HG02642 (cell line): ENCODE measurements at regions not wholly inside any gene's neighbourhood (a gene's known extent, or its start where the extent isn't known, plus 50 kb on each side); places are given as distances from the start of the nearest gene placed in this dataset.

Experiments used
- ATAC-seq: cut with Tn5 transposase; IDR thresholded peaks from one replicate; pipeline ENCODE4 v1.9.1; 2021; ENCODE audit warnings: mild to moderate bottlenecking; ENCODE audit not compliant: unreplicated experiment, poor library complexity

DNA sequence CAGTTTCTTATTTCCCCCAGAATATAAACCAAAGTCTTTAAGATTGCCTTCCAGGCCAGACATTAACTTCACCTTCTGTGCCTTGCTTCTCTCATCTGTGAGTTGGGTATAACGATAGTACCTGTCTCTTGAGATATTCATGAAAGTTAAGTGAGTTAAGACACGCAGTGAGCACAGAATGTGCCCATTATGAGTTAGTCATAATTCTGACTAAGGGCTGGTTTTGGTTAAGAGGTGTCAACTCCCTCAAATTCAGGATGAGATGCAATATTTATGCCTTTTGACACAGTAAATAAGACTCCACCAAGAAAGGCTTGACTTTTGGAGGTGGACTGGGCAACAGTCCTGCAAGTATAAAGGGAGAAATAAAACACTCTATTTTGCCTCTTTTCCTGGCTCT, 528.7 kb upstream of the IGFBP3 start:
- no peak for ATAC-seq

DNA sequence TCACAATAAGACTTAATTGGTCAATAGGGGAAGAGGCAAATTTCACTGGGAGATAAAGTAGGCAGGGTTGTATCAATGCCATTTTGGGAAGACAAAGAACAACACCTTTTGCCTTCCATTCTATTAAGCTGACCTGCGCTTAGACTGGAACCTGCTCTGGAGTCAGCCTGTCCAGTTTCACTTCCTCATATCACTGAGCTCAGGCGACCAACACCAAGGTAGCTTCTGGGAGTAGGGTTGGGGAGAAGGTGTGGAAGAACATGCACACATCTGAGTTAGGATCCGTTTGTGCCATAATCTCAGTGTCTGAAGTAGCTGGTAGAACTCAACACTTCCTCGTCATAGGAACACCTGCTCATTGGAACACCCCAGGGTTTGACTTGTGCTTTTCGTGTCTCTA, 527.4 kb upstream of the IGFBP3 start:
- ATAC-seq, result no peak

- ATAC-seq, result no peak
These were observed 525.1 kb upstream of the IGFBP3 start for GRCh38 chr7:46446151-46446550.

DNA sequence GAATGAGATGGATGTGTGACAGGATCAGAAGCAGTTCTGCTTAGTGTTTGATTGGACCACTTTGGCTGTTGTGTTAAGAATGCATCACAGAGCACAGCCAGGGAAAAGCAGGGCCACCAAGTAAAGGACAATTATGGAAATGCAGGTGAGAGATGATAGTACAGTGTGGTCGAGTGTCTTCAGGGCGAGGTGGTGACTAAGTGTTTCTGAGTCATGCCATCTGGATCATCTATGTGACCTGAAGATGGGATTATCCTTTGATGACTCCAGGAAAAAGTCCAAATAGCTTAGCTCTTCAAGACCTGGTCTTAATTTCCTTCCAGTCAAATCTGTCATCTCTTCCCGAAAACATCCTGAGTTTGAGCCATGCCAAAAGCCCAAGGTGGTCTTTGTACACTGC, 523.2 kb upstream of the IGFBP3 start:
- no peak for ATAC-seq

- no peak for ATAC-seq
These were observed 519.1 kb upstream of the IGFBP3 start for GRCh38 chr7:46440186-46440585.

GRCh38 chr7:46432708-46433107, 511.6 kb upstream of the IGFBP3 start:
- ATAC-seq, result no peak

GRCh38 chr7:46428295-46428694, 507.2 kb upstream of the IGFBP3 start:
- no peak for ATAC-seq

- no peak for ATAC-seq
These were observed 503.9 kb upstream of the IGFBP3 start for GRCh38 chr7:46424934-46425333.

DNA sequence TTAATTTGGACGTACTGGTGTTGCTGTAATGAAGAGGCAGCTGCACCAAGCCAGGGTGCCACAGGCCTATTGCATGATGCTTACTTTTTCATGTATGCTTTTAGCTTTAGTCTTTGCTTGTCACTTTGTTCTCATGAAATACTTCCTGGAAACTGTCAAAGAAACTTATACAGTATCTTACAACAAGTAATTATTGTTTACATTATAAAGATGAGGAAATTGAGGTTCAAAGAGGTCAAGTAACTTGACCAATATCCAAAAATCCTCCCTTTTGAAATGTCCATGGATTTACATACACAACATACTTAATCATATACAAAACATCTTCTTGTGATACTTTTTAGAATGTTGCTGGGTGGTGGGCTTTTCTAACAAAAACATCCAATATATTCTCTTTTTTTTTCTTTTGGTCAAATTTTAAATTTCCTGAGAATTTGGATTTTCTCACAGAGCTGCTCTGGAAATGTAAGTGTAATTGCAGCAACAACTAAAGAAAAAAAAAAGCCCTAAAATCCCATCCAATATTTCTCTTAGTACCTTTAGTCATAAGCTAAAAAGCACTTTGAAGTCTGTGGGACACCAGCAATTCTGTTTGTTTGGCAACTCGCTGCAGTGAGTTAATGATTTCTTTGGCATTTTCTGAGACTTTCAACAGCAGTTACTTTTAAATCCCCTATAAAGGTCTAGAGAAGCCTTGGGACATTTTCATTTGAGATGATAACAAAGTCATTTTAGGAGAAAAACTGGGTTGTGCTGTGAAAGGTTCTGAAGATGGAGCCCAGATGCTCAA, 500.6 kb upstream of the IGFBP3 start:
- ATAC-seq, result no peak

DNA sequence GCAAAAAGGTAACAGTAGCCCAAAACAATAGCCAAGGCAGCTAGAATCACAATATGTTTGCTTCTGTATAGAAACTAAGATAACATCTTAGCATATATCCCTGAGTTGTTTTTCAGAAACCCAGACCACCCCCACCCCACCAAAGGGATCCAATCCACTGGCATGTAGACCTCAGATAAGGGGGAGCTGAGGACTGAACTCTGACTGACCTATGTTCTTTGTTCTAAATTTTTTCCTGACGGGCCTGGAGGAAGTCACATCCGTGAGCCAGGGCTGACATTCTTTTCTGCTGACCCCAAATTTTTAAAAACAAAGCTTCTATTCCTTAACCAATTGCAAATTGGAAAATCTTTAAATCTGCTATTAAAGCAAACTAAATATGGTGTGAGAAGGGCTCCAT, 493.9 kb upstream of the IGFBP3 start:
- no peak for ATAC-seq

- ATAC-seq, result no peak
These were observed 490.2 kb upstream of the IGFBP3 start for GRCh38 chr7:46411236-46411635.

GRCh38 chr7:46407125-46407524, 486.1 kb upstream of the IGFBP3 start:
- no peak for ATAC-seq

GRCh38 chr7:46397591-46397990, 476.5 kb upstream of the IGFBP3 start:
- no peak for ATAC-seq

DNA sequence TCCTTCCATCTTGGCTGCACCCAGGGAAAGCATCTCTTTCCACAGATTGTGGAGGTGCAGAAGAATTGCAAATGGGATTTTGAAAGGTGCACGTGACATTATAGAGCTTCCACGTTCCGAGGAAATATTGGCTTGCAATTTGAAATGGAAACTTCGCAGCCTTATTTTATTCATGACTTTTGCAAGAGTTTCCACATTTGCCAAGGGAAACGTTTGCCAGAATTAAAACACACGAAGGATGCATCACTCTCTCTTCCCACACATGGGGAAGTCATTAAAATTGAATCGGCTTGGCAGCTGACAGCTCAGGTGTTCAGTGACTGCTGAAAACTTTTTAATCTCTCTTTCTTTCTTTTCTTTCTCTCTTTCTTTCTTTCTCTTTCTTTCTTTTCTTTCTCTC, 475.4 kb upstream of the IGFBP3 start:
- ATAC-seq, result no peak

DNA sequence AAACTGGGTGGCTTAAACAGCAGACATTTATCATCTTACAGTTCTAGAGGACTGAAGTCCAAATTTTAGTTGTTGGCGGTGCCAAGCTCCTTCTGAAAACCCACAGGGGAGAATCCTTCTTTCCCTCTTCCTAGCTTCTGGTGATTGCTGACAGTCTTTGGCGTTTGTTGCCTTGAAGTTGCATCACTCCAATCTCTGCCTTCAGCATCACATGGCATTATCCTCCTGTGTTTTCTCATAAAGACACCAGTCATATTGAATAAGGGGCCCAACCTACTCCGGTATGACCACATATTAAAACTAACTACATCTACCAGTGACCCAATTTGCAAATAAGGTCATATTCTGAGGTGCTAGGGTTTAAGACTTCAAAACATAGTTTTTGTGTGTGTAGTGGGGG, 472.1 kb upstream of the IGFBP3 start:
- ATAC-seq, result no peak

DNA sequence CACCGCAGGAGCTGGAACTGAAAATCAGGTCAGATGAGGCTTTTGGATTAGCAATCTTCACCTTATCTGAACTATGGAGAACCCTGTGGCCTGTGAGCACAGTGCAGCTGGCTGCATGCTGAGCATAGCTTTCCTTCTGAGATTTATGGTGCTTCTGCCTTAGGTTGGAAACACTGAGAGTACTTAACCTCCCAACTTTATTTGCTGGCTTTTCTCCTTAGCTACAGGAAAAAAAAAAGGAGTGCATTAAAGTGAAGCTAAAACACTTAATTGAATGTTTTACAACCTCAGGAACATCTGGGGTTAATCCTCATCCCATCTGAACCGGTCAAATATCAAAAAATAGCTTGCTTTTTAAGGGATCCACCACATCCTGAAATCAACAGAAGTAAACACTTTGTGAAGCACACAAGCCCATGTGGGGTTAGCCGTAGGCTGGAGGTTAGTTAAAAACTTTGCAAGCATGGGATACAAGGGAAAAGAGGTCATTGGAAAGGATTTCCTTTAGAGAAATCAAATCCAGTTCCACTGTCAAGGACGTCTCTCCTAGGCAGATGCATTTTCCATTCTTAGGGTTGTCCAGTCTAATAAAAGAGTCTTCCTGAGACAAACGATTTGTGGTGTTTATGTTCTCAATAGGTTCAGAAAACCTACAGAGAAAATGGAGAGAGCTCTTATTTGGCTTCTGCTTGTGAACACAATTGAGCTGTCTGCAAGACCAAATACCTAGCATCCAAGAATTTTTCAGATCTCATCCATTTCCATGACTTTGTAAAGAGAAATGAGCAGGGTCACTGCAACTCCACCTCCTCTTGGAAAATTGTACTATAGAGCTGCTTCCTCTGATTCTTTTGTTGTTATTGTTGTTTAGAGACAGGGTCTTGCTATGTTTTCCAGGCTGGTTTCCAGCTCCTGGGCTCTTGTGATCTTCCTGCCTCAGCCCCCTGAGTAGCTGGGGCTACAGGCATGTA, 470.4 kb upstream of the IGFBP3 start:
- ATAC-seq, result no peak

GRCh38 chr7:46390042-46390441, 469.0 kb upstream of the IGFBP3 start:
- ATAC-seq, result no peak

DNA sequence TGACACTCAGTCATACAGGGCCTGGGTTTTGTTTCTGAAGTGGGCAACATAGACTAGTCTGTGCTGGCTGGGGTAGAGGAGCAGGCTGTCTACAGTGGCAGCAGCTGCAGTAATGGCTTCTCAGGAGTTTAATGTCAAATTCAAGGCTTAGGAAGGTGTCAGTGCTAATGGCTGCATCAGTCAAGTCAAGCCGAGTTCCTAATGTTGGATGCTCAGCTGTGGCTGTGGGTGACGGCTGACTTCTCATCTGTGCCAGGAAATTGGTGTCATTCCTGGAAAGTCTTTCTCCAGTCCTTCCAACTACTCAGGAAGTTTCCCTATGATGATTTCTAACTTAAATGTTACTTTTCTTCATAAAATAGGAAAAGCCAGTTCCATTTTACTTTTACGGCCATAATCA, 468.1 kb upstream of the IGFBP3 start:
- ATAC-seq, result no peak

DNA sequence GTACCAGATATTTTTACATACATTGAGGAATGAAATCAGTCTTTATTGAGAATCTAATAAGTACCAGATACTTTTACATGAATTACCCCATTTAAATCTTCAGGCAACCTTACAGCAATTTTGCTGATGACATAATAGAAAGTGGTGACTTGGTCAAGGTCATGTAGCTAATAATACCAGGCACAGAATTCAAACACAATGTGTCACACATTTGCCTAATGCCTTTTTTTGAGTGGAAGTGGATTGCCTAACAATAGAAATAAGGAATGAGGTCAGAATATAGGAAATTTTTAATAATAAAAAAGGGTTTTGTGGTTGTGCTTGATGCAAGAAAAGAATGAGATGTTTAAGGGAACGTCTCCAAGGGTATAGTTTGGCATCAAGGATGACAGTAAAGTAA, 466.6 kb upstream of the IGFBP3 start:
- ATAC-seq, result no peak

- no peak for ATAC-seq
These were observed 465.6 kb upstream of the IGFBP3 start for GRCh38 chr7:46386428-46387399.
